Liver (tissue), 8 donors: ENCODE measurements at regions not wholly inside any gene's neighbourhood (a gene's known extent, or its start where the extent isn't known, plus 50 kb on each side); places are given as distances from the start of the nearest gene placed in this dataset.

Experiments used
- DNase-seq: peaks from one replicate; pipeline ENCODE4 v3.0.0-alpha.2; 2017; ENCODE audit warnings: low spot score
- H3K27ac ChIP-seq, 2 donors: one replicate each; pipeline ENCODE4 v1.7.0; 2013; ENCODE audit warnings: inconsistent platforms in 2 of 2, low read length in 2 of 2, control low read depth in 1 of 2, low read depth in 1 of 2, mild to moderate bottlenecking in 1 of 2
- H3K27me3 ChIP-seq, 4 donors: one replicate each; pipeline versions ENCODE4 v1.6.1 to v1.7.0; 2013; ENCODE audit warnings: low read length in 3 of 4, inconsistent platforms in 1 of 4, mild to moderate bottlenecking in 1 of 4, moderate library complexity in 1 of 4; ENCODE audit not compliant: control insufficient read depth in 4 of 4, insufficient read depth in 4 of 4
- H3K36me3 ChIP-seq, 4 donors: one replicate each; pipeline versions ENCODE4 v1.6.1 to v1.7.0; 2013; ENCODE audit warnings: low read length in 3 of 4, mild to moderate bottlenecking in 3 of 4, low read depth in 1 of 4, moderate library complexity in 1 of 4; ENCODE audit not compliant: control insufficient read depth in 4 of 4, insufficient read depth in 3 of 4
- H3K4me1 ChIP-seq, 4 donors: one replicate each; pipeline versions ENCODE4 v1.6.1 to v1.7.0; 2013; ENCODE audit warnings: low read length in 3 of 4, mild to moderate bottlenecking in 3 of 4, moderate library complexity in 1 of 4; ENCODE audit not compliant: control insufficient read depth in 4 of 4, insufficient read depth in 4 of 4
- H3K4me3 ChIP-seq, 3 donors: one replicate each; pipeline versions ENCODE4 v1.6.1 to v1.7.0; 2013; ENCODE audit warnings: low read length in 3 of 3, control low read depth in 1 of 3, low read depth in 1 of 3, mild to moderate bottlenecking in 1 of 3
- H3K9ac ChIP-seq, 2 donors: one replicate each; pipeline ENCODE4 v1.7.0; 2013; ENCODE audit warnings: low read length in 2 of 2, mild to moderate bottlenecking in 2 of 2, moderate library complexity in 2 of 2, control low read depth in 1 of 2, low read depth in 1 of 2
- H3K9me3 ChIP-seq, 4 donors: one replicate each; pipeline versions ENCODE4 v1.6.1 to v1.7.0; 2013; ENCODE audit warnings: low read length in 3 of 4; ENCODE audit not compliant: control insufficient read depth in 4 of 4
- EGR1 ChIP-seq, 2 donors: IDR thresholded peaks; 2 replicates each; pipeline ENCODE4 v1.6.1; 2016 to 2018; ENCODE audit warnings: antibody characterized with exemption in 2 of 2, low read depth in 2 of 2
- FOXA1 ChIP-seq: IDR thresholded peaks from 2 replicates; pipeline ENCODE4 v1.6.1; 2016; ENCODE audit warnings: antibody characterized with exemption
- FOXA2 ChIP-seq: IDR thresholded peaks from 2 replicates; pipeline ENCODE4 v1.6.1; 2016; ENCODE audit warnings: antibody characterized with exemption
- GABPA ChIP-seq, 2 donors: IDR thresholded peaks in 1 of 2; conservative IDR thresholded peaks in 1 of 2; 2 replicates each; pipeline ENCODE4 v1.6.1; 2016; ENCODE audit warnings: antibody characterized with exemption in 2 of 2, mild to moderate bottlenecking in 1 of 2, moderate library complexity in 1 of 2
- HNF4A ChIP-seq, 2 donors: conservative IDR thresholded peaks; 2 replicates each; pipeline ENCODE4 v1.6.1; 2016; ENCODE audit warnings: antibody characterized with exemption in 2 of 2, mild to moderate bottlenecking in 2 of 2
- HNF4G ChIP-seq: IDR thresholded peaks from 2 replicates; pipeline ENCODE4 v1.6.1; 2016; ENCODE audit warnings: antibody characterized with exemption
- JUND ChIP-seq, 2 donors: IDR thresholded peaks; 2 replicates each; pipeline ENCODE4 v1.6.1; 2016; ENCODE audit warnings: antibody characterized with exemption in 2 of 2
- NR2F2 ChIP-seq: IDR thresholded peaks from 2 replicates; pipeline ENCODE4 v1.6.1; 2016; ENCODE audit warnings: antibody characterized with exemption
- RAD21 ChIP-seq, 2 donors: IDR thresholded peaks; 2 replicates each; pipeline ENCODE4 v1.6.1; 2016; ENCODE audit warnings: antibody characterized with exemption in 2 of 2, mild to moderate bottlenecking in 2 of 2
- RXRA ChIP-seq, 2 donors: IDR thresholded peaks; 2 replicates each; pipeline ENCODE4 v1.6.1; 2017 to 2018; ENCODE audit warnings: antibody characterized with exemption in 2 of 2, mild to moderate bottlenecking in 1 of 2
- SP1 ChIP-seq: IDR thresholded peaks from 2 replicates; pipeline ENCODE4 v1.6.1; 2018; ENCODE audit warnings: antibody characterized with exemption, mild to moderate bottlenecking
- TAF1 ChIP-seq: conservative IDR thresholded peaks from 2 replicates; pipeline ENCODE4 v1.6.1; 2016; ENCODE audit warnings: antibody characterized with exemption, mild to moderate bottlenecking
- YY1 ChIP-seq: IDR thresholded peaks from 2 replicates; pipeline ENCODE4 v1.6.1; 2016; ENCODE audit warnings: antibody characterized with exemption, mild to moderate bottlenecking
- WGBS: extraction: QIAGEN DNeasy Blood & Tissue Kit; methylation state at CpG from one replicate; pipeline ENCODE4 v1.1.7; 2013; 5-methylcytosine and 5-hydroxymethylcytosine counted together
- TF ChIP-seq, protein P1 (sequence below): IDR thresholded peaks from 2 replicates; pipeline ENCODE4 v1.6.1; 2016; ENCODE audit warnings: antibody characterized with exemption
- TF ChIP-seq, protein P2 (sequence below): IDR thresholded peaks from 2 replicates; pipeline ENCODE4 v1.6.1; 2016; ENCODE audit warnings: antibody characterized with exemption
- TF ChIP-seq, protein P3 (sequence below): fragments of 150-350 bp; IDR thresholded peaks from 2 replicates; pipeline ENCODE4 v1.5.1; 2017; ENCODE audit warnings: improper control_type of control experiment, low read depth, low read length; ENCODE audit not compliant: missing input control
- TF ChIP-seq, protein P4 (sequence below): IDR thresholded peaks from 2 replicates; pipeline ENCODE4 v1.6.1; 2016; ENCODE audit warnings: antibody characterized with exemption, mild to moderate bottlenecking
- TF ChIP-seq, protein P5 (sequence below): IDR thresholded peaks from 2 replicates; pipeline ENCODE4 v1.6.1; 2016; ENCODE audit warnings: antibody characterized with exemption
- donor health status: healthy.
- donor health status: healthy.
- donor health status: healthy.
- donor health status: healthy.
- donor health status: healthy.

DNA sequence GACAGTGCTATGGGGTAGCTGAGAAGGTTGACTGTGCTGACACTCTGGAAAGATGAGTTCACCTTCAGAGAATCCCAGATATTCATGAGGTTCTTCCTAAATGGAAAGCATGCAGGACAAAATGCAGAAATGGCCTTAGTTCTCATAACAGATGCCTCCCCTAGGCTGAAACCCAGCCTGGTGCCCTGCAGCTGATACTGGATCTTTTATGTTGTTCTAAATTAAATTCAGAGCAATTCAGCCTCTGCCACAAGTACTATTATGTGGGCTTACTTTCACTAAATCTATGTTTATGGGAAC lies 172.0 kb upstream of the SERPINE2 start:
- H3K27me3 ChIP-seq = no peaks in the 10 kb centered on the region
- H3K9ac ChIP-seq = no peak overlapping the region
- H3K9me3 ChIP-seq = no peaks in the 10 kb centered on the region
- H3K36me3 ChIP-seq = no peaks in the 10 kb centered on the region
- H3K27ac ChIP-seq = no peak overlapping the region
- no peak for DNase-seq
- no peaks in the 10 kb centered on the region for H3K4me1 ChIP-seq
- no peak overlapping the region for H3K4me3 ChIP-seq
- TF ChIP-seq FOXA2 (no peak), HNF4G (no peak)

DNA sequence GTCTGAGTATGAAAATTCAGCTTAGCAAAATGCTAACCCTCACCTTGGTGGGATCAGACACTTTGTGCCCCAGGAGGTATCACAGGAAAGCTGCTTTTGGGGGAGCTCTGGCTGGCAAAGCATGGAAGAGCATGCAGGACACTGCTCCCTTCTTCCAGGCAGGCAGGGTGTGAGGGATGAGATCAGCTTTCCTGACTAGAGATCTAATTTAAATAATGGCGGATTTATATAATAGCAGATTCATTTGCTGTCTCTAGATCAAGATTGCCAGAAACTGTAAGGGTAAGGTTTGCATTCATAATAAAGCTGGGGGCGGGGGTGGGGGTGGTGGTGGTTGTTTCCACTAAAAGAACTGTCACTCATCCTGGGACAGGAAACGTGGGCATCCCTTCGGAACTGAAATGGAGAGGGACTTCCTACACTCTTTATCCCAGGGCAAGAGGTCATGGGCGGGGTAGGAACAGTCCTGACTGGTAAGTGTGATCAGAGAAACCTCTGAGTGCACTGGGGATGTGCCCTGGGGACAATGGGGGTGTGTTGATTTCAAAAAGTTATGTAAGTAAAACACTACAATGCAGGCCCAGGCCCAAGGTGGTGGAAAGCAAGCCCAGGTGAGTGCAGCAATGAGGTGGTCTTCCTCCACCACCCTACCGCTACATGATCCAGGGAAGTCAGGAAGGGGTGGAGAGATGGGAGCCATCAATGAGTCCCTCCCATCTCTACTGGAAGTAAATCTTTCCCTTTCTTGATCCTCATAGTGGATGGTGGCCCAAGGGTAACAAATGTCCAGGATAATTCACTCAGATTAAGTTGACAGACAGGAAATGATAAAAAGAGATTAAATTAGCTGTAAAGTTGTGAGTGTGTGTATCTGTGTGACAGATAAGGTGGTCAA lies 171.4 kb upstream of the SERPINE2 start:
- Histone ChIP-seq H3K9me3 (no peaks in the 10 kb centered on the region), H3K27me3 (no peaks in the 10 kb centered on the region), H3K4me1 (no peaks in the 10 kb centered on the region), H3K9ac (no peak overlapping the region), H3K27ac (no peak overlapping the region), H3K36me3 (no peaks in the 10 kb centered on the region), H3K4me3 (no peak overlapping the region)
- 86% methylated on average over 6 of the region's 6 CpGs for WGBS
- no peak for TF ChIP-seq YY1
- TF ChIP-seq, protein P1, sequence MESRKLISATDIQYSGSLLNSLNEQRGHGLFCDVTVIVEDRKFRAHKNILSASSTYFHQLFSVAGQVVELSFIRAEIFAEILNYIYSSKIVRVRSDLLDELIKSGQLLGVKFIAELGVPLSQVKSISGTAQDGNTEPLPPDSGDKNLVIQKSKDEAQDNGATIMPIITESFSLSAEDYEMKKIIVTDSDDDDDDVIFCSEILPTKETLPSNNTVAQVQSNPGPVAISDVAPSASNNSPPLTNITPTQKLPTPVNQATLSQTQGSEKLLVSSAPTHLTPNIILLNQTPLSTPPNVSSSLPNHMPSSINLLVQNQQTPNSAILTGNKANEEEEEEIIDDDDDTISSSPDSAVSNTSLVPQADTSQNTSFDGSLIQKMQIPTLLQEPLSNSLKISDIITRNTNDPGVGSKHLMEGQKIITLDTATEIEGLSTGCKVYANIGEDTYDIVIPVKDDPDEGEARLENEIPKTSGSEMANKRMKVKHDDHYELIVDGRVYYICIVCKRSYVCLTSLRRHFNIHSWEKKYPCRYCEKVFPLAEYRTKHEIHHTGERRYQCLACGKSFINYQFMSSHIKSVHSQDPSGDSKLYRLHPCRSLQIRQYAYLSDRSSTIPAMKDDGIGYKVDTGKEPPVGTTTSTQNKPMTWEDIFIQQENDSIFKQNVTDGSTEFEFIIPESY = no peak
- TF ChIP-seq RAD21 (IDR thresholded peaks at IDR 0.05) = no peak
- TF ChIP-seq FOXA2 = no peak
- TF ChIP-seq SP1 = no peak
- TF ChIP-seq FOXA1 = no peak
- no peak for TF ChIP-seq JUND (IDR thresholded peaks at IDR 0.05)
- TF ChIP-seq GABPA (IDR thresholded peaks at IDR 0.05 in 1 of 2, conservative IDR thresholded peaks at IDR 0.05 in 1 of 2) = no peak
- TF ChIP-seq TAF1 = no peak
- no peak for TF ChIP-seq NR2F2
- TF ChIP-seq, protein P2, sequence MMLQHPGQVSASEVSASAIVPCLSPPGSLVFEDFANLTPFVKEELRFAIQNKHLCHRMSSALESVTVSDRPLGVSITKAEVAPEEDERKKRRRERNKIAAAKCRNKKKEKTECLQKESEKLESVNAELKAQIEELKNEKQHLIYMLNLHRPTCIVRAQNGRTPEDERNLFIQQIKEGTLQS = no peak
- TF ChIP-seq RXRA (IDR thresholded peaks at IDR 0.05) = no peak
- TF ChIP-seq, protein P3, sequence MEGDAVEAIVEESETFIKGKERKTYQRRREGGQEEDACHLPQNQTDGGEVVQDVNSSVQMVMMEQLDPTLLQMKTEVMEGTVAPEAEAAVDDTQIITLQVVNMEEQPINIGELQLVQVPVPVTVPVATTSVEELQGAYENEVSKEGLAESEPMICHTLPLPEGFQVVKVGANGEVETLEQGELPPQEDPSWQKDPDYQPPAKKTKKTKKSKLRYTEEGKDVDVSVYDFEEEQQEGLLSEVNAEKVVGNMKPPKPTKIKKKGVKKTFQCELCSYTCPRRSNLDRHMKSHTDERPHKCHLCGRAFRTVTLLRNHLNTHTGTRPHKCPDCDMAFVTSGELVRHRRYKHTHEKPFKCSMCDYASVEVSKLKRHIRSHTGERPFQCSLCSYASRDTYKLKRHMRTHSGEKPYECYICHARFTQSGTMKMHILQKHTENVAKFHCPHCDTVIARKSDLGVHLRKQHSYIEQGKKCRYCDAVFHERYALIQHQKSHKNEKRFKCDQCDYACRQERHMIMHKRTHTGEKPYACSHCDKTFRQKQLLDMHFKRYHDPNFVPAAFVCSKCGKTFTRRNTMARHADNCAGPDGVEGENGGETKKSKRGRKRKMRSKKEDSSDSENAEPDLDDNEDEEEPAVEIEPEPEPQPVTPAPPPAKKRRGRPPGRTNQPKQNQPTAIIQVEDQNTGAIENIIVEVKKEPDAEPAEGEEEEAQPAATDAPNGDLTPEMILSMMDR = no peak
- no peak for TF ChIP-seq HNF4A (conservative IDR thresholded peaks at IDR 0.05)
- TF ChIP-seq, protein P4, sequence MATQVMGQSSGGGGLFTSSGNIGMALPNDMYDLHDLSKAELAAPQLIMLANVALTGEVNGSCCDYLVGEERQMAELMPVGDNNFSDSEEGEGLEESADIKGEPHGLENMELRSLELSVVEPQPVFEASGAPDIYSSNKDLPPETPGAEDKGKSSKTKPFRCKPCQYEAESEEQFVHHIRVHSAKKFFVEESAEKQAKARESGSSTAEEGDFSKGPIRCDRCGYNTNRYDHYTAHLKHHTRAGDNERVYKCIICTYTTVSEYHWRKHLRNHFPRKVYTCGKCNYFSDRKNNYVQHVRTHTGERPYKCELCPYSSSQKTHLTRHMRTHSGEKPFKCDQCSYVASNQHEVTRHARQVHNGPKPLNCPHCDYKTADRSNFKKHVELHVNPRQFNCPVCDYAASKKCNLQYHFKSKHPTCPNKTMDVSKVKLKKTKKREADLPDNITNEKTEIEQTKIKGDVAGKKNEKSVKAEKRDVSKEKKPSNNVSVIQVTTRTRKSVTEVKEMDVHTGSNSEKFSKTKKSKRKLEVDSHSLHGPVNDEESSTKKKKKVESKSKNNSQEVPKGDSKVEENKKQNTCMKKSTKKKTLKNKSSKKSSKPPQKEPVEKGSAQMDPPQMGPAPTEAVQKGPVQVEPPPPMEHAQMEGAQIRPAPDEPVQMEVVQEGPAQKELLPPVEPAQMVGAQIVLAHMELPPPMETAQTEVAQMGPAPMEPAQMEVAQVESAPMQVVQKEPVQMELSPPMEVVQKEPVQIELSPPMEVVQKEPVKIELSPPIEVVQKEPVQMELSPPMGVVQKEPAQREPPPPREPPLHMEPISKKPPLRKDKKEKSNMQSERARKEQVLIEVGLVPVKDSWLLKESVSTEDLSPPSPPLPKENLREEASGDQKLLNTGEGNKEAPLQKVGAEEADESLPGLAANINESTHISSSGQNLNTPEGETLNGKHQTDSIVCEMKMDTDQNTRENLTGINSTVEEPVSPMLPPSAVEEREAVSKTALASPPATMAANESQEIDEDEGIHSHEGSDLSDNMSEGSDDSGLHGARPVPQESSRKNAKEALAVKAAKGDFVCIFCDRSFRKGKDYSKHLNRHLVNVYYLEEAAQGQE = no peak
- TF ChIP-seq, protein P5, sequence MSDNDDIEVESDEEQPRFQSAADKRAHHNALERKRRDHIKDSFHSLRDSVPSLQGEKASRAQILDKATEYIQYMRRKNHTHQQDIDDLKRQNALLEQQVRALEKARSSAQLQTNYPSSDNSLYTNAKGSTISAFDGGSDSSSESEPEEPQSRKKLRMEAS = no peak
- no peak for TF ChIP-seq EGR1 (IDR thresholded peaks at IDR 0.05; ENCODE audit: low read depth in 2 of 2)
- no peak for DNase-seq
